ENCODE measurements at regions not wholly inside any gene's neighbourhood (a gene's known extent, or its start where the extent isn't known, plus 50 kb on each side); places are given as distances from the start of the nearest gene placed in this dataset.

DNA sequence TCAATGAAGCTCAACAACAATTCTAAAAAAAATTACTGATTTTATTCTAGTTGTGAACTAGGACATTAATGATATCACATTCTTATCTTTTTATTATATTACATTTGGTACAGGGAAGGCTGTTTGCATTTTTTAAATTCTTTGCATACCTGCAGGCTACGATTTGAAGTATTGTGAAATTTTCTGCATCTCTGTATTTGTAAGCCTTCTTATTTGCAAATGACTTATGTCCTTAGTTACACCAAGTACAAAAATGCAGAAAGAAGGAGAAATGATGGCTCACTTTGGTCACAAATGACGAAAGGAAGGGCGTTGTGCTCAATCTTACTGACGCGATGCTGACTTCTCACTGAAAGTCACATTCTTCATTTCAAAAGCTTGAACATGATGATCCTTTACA, 227.5 kb upstream of the SOX11 start:
- no peak for DNase-seq

DNA sequence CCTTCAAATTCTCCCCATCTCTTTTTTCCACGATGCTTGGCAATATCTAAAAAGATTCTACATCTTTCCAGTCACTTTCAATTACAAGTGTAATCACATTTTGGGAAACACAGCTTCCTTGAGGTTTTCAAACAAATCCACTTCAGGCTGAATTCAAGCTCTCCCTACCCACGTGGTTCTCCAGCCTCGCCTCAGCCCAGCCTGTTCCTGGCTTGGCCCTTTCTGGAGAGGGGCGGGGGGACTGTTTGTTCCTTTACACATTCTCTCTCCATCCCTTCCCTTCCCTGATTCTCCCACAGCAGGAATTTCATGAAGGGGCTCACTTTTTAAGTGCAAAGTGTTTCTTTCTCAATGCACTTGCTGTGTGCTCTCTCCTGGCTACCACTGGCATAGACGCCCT, 226.3 kb upstream of the SOX11 start:
- DNase-seq, result no peak

DNA sequence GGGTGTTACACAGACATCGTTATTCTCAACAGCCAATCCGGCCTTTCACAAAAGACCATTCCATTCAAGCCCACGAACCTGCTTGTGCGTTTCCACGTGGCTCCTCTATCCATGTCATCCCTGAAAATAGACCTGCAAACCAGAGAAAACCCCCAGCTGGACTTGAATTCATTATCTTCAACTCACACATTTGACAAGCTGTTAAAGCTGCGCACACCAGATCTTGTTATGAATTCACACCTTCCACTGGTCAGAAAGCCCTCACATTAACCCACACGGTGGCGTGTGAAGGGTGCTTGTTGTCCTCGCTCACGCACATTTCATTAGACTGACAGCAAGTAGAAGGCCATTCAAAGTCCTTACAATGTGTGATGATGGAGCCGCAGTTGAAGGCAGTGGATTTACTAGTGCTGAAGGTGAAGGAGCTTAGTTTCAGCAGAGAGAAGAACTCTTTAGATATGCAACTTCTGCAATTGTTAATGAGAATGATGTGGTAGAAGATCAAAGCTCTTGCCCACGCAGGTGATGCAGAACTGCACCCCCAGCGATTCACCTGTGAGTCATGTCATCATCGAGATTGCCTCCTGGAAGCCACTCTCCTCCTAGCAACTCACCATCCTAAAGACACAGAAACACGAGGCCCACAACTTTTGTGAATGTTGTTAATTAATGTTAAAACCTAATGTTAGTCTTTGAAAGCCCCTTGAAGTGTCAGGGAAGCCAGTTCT, 224.8 kb upstream of the SOX11 start:
- DNase-seq, result no peak

DNA sequence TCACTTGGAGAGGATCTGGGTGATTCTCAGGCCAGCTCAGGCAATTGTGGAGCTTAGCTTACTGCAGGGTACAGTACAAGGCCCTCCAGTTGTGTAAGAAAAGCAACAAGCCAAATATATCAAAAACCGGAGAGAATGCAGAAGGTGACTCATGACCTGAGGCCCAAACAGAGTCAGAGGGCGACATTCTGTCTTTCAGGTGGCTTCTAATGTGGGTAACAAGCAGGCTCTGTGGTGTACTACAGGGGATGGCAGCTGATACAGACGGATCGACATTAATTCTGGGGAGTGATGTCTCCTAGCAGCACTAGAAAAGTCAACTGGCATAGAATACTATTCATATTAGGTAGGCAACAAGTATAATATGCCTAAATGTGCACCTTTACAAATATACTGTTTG, 219.5 kb upstream of the SOX11 start:
- no peak for DNase-seq

DNA sequence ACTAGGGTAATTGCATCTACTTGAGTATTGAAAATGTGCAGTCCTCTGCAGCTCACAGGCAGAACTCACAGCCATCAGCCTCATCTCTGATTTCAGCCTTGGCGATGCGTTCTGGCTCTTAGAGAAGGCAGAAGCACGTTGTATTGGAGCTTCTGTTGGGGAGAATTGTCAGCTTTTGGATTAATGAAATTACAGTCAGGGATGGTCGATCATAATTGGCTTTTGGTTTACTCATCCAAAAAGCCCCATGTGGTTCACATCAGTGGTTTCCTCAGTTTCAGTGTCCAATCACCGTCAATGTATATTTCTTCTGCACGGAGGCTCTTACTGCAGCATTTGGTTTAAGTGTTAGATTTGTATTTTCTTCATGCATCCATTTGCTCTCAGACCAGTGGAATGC, 218.5 kb upstream of the SOX11 start:
- no peak for DNase-seq

DNA sequence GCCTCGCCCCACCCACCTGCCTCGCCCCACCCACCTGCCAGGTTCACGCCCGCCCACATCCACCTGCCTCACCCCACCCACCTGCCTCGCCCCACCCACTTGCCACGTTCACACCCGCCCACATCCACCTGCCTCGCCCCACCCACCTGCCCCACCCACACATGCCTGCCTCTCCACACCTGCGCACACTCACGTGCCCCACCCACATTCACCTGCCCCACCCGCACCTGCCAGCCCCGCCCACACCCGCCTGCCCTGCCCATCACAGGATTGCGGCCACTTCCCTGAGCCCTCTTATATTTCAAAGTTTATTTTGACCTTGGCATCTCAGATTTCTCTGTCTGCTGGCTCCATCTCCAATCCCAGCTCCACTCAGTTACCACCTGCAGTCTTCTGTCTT, 217.5 kb upstream of the SOX11 start:
- no peak for DNase-seq

DNA sequence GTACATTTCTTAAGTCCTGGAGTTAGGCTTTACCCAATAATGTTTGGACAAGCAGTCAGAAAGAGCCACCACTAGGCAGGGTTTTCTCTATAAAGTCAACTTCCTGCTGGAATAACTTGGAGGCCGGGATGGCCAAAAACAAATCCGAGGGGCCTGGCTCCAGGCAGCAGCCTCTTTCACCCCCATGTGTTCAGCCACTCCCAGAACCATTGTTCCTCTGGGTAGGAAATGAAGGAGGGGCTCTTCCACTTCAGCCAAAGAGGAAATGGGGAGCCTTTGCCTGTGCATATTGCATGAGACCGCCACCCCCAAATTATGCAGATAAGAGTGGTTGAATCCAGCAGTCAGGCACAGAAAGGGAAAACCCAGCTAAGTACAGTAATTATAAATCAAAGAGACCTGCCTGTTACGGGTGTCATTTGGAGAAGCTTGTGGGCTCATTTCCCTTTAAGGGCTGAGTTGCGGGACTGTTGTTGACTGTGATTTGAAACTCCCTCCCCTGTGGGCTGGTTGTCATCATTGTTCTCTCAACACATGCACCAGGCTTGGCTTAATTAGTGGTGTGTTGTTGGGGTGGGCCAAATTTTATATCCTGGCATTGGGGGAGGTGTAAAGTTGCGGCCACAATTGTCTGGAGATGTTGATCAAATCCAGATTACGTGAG, 212.8 kb upstream of the SOX11 start:
- no peak for DNase-seq

DNA sequence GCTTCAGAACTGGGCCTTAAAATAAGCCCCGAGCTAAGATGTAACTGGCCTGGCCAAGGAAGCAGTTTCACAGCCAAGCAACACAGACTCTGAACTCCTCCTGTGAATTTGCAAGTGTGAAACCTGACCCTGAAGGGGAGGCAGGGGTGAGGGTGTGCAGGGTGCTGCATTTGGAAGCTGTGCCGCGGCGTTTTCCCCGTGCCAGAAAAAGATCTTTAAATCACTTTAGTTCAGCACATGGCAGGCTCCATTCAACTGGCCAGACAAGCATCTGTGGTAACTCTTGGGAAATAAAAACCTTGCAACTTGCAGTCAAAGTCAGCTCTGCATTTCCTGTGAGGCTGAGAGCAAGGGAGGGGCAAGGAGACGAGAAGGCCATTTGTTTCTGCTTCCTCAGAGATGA, 209.3 kb upstream of the SOX11 start:
- no peak for DNase-seq

DNA sequence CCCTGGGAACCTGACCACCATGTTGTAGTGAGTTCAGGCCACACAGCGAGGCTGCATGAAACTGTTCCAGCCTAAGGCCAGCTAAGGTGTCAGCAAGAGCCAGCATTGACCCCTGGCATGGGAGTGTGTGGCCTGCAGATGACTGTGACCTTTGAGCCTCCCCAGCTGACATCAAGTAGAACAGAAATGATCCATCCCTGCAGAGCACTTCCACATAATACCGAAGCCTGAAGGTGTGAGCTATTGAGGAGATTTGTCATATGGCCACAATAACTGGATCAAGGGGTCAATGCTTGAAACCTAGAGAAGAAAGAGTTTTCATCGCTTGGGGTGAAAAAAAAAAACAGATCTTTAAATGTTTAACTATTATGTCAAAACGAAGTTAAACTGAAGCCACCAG, 207.3 kb upstream of the SOX11 start:
- DNase-seq, result no peak

DNA sequence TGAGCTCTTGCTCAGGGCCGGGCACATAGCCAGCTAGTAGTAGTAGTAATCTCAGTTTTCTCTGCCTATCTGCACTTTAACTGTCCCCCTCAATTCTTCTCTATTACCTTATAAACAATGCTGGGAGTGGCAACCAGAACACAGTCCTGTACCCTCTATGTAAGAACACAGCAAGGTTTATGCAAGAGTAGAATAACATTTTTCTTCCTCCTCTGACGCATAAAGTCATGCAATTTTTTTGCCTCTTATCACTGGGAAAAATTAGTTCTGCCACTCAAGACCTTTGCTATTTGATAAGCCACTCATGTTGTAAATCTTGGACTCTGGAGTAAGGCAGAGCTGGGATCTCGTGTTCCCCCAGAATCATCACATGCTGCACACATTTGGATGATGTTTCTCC, 200.7 kb upstream of the SOX11 start:
- no peak for DNase-seq

DNA sequence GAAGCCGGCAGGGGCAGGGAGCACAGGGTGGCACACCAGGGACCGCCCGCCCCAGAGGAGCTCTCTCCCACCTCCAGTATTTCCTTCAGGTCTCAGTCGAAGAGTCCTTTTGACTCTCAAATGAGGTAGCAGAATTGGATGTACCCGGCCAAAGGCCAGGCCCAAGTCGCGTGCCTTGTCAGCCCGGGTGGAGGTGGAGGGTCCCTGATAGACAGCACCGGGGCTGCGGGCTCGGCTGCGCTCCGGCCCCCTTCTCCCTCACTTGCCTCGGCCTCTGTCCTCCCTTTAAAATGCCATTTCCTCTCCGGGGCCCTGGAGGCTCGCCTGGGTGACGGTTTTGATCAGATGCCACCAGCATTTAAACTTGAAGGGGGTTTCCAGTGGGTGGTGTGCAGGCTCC, 198.9 kb upstream of the SOX11 start:
- no peak for DNase-seq

DNA sequence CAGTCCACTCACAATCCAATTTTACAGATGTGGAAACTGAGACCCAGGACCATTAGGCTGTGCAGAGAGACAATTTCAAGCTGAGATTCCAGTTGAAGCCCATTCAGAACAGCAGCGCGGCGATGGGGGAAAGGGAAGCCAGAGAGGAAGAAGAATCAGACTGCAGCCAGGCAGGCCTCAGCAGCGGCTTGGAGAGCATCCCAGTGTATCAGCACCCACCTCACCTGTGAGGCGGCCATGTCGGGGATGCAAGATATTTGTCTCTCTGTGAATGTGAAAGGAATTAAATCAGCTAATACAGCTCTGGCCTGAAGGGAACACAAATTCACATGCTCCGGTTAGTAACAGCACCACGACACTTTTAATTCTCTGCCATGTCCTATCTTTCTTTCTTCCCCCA, 198.0 kb upstream of the SOX11 start:
- DNase-seq, result no peak

DNA sequence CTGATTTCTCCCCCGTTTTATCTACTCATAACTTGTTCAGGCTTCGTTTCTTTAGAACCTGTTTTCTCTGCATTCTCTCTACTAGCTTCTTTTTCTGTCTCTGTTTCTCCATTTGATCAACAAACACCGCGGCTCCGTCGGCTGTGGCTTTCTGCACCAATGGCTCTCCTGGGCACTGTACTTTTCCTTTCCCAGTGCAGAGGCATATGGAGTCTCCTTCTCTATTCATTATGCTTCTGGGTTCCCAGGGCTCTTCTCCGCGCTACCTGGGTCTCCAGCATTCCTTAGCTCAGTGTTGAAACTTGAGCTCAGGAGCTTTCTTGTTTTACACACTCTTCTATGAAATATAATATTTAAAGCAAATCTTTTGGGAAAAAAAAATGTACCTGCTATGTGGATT, 196.6 kb upstream of the SOX11 start:
- DNase-seq, result no peak

DNA sequence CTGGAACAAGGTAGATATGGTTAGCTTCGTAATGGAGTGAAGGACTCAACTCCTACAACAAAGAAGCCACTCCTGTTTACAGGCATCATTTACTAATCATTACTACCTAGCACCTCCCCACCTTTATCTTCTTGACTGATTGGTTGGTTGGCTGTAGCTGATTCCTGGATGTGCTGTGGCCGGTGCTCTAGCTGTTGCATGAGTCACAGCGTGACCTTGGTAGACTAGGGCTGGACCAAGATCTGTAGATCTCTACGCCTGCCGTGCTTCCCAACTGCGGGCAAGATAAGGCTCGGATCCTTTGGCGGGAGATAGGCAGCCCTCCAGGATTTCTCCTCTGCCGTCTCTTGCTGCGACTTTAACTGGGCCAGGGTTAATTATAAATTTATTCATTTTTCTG, 194.3 kb upstream of the SOX11 start:
- DNase-seq, result no peak

DNA sequence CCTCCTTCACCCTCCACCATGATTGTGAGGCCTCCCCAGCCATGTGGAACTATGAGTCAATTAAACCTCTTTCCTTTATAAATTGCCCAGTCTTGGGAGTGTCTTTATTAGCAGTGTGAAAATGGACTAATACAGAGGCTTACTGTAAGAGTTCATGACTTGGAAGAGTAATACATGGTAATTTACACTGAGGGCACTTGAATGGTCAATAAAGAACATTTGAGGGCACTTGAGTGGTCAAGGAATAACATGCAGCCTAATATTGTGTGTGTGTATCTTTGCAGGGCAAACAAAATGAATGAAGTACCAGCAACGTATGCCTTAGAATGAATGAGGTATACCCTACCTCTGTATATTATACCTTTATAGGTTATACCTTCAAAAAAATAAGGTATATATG, 190.4 kb upstream of the SOX11 start:
- no peak for DNase-seq

DNA sequence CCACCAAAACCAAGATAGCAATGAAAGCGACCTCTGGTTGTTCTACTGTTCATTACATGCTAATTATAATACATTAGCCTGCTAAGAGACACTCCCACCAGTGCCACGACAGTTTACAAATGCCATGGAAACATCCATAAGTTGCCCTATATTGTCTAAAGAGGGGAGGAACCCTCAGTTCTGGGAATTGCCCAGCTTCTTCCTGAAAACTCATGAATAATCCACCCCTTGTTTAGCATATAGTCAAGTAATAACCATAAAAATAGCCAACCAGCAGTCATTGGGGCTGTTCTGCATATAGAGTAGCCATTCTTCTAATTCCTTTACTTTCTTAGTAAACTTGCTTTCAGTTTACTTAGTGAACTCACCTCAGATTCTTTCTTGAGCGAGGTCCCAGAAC, 189.8 kb upstream of the SOX11 start:
- DNase-seq, result no peak

DNA sequence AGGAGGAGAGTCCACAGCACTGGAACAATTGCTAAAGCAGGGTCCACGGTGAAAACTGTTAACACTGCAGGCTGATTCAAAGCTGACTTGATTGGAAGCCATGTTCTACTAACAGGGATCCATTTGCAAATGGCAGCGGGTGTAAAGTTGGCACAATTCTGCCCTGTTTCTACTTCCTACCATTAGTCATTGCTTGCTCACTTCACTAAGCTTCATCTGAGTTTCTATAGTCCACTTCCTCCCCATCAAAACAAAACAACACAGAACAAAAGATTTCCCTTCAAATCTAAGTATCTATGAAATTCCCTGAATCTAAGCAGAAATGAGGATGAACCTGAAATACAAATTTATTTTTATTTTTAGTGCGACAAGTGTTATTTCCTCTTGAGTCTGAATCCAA, 187.4 kb upstream of the SOX11 start:
- DNase-seq, result no peak

DNA sequence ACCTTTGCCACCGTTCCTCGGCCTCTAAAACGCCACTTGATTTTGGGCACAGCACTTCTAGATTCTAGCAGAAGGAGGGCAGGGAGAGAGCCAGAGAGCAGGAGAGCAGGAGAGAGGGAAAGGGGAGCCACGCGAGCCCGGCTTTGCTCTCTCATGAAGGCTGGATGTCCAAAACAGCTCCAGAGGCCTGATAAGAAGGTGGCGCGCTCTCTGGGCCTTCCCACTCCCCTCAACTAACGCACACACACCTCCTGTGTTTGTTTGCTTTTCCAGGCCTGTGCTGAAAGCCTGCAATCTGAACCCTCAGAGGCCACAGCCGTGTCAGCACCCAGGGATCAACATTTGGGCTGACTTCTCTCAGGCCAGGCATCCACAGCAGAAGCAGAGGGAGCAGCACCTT, 184.8 kb upstream of the SOX11 start:
- DNase-seq, result no peak

DNA sequence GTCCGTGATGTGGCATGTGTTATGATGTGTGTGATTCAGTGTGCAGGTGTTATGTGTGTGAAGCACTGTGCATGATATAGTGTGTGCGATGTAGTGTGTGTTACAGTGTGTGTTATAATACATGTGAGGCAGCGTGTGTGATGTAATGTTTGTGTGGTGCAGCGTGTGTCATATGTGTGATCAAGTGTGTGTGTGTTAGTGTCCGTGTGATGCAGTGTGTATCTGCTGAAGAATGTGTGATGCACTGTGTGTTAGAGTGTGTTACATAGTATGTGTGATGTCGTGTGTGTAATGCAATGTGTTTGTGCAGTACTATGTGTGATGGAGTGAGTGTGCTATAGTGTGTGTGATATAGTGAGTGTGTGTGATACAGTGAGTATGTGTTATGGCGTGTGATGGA, 182.8 kb upstream of the SOX11 start:
- no peak for DNase-seq

DNA sequence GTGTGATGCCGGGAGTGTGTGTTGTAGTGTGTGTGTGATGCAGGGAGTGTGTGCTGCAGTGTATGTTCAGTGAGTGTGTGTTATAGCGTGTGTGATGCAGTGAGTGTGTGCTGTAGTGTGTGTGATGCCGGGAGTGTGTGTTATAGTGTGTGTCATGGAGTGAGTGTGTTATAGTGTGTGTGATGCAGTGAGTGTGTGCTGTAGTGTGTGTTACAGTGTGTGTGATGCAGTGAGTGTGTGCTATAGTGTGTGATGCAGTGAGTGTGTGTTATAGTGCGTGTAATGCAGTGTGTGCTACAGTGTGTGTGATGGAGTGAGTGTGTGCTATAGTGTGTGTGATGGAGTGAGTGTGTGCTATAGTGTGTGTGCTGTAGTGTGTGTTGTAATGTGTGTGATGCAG, 182.1 kb upstream of the SOX11 start:
- no peak for DNase-seq

DNA sequence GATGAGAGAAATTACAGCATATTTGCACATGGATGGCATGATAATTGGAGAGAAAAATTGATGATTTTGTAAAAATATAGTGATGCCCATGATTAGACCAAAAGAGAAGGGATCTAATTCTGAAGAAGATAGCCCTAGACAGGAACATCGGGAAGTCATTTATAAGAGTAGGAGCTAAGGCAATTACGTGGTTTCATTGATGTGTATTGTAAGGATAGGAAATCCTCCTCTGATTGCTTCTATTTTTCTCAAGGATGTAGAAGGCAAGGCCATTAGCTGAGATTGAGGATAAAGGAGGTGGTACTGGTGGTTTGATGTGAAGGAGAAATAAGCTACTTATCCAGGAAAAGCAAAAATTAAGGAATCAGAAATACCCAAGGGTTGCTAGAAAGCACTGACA, 176.5 kb upstream of the SOX11 start:
- DNase-seq, result no peak

DNA sequence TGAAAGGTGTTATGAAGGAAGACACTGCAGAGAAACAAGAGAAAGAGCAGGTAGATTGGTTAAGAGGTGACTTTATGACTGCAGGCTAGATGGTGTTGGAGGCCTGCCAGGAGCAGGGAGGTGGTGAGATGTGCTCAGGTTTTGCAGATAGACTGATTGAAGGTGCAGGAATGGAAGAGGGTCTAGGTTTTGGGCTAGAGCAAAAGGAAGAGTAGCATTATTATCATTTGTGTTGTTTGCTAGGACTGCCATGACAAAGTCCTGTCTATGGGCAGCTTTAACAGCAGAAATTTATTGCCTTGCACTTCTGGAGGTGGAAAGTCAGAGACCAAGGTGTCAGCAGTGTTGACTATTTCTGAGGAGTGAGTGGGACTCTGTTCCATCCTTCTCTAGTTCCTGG, 172.9 kb upstream of the SOX11 start:
- DNase-seq, result no peak

DNA sequence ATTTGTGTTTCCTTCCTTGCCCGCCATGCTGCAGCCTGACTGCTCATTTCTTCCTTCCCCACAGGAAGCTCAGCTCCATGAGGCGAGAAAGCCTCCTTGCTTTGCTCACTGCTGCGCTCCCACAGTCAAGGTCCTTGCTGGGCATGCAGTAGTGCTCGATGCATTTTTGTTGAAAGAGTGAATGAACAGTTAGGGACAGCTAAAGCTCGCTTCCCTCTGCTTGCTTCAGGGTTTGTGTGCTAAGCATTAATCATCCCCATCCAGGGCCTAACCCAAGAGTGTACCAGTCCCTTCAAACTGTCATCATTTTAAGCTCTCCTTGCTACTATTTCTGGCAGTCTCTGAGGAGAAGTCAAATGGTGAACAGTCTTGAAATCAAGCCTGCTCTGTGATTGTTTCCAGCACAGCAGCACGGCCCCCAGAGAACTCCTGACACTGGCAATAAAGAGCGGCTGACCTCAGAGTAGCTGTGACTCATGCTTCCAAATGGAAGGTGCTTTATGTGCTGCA, 171.7 kb upstream of the SOX11 start:
- no peak for DNase-seq

DNA sequence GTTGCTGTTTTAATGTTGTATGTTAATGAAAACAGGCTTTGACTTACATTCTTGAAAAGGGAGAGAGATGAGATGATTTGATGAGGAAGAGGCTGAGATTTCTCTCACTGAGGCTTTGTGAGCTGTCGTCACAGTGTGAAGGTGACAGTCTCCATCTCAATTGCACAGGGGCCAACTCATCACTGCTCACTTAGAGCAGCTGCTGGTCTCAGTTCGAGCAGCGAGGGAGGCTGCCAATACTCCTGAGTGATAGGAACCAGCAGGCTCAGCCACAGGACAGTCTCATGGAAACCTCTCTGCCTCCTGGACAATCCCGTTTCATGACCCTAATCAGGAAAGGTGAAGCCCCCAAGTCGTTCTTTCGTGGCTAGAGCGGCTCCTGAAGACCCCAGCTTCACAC, 170.7 kb upstream of the SOX11 start:
- no peak for DNase-seq

DNA sequence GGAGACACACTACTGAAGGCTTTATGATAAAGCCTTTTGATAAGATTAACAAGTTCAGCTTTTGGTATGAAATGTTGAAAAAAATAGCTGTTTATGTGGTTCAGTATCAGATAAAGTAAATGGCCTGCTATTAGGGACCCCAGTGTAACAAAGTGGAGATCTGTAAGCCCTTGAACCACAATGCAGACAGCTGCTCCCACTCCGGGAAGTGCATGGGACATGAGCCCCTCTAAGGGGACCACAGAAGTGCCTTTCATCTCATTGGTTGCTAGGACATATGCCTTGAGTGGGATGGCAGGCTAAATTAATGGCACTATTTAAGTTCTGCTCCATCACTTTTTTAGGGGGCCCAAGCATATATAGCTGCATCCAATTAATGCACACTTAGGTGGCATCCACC, 167.6 kb upstream of the SOX11 start:
- DNase-seq, result no peak

All from NCI-H1105 (cell line).